ENCODE measurements at regions not wholly inside any gene's neighbourhood (a gene's known extent, or its start where the extent isn't known, plus 50 kb on each side); places are given as distances from the start of the nearest gene placed in this dataset.
"Not testable (repeated sequence)": the region's sequence is repeated elsewhere in the genome, so short reads cannot be mapped to it uniquely, and the experiment has no call there.

- no peaks in the 10 kb centered on the region for H3K4me1 ChIP-seq (ENCODE audit: control extremely low read depth in 1 of 4, control insufficient read depth in 4 of 4, insufficient read depth in 4 of 4, low read length in 3 of 4)
- ChIA-PET CTCF (interaction anchor here (0.6 kb wide), 1 partner anchor 1035 kb away, joined by 3 read pairs; no protein-coding TSS in a partner anchor), POLR2A (no interaction called here)
- no peaks in the 10 kb centered on the region for H3K9me3 ChIP-seq (ENCODE audit: control extremely low read depth in 1 of 5, control insufficient read depth in 4 of 5, insufficient read depth in 2 of 5, low read depth in 1 of 5, low read length in 4 of 5)
- H3K27ac ChIP-seq (ENCODE audit: insufficient read depth in 1 of 2, low read depth in 1 of 2, low read length in 2 of 2, poor library complexity in 1 of 2, severe bottlenecking in 2 of 2) = no peak overlapping the region
- H3K36me3 ChIP-seq (ENCODE audit: control insufficient read depth in 4 of 4, insufficient read depth in 4 of 4, low read length in 3 of 4) = no peaks in the 10 kb centered on the region
- H3K27me3 ChIP-seq (replicated peaks in 2 of 5; ENCODE audit: control insufficient read depth in 4 of 5, insufficient read depth in 5 of 5, low read length in 4 of 5) = no peaks in the 10 kb centered on the region
- no peak overlapping the region for H3K4me3 ChIP-seq (ENCODE audit: control insufficient read depth in 1 of 7, extremely low read depth in 1 of 7, insufficient read depth in 4 of 7, low read depth in 2 of 7, low read length in 6 of 7)
- 100% methylated on average over 2 of the region's 3 CpGs for WGBS (ENCODE audit: insufficient coverage)
- DNase-seq = no peak
Measured at GRCh38 chr2:138298900-138299299, 202.7 kb upstream of the SPOPL start.

GRCh38 chr2:138306626-138307025 lies 194.9 kb upstream of the SPOPL start:
- CTCF ChIA-PET = no interaction called here

DNA sequence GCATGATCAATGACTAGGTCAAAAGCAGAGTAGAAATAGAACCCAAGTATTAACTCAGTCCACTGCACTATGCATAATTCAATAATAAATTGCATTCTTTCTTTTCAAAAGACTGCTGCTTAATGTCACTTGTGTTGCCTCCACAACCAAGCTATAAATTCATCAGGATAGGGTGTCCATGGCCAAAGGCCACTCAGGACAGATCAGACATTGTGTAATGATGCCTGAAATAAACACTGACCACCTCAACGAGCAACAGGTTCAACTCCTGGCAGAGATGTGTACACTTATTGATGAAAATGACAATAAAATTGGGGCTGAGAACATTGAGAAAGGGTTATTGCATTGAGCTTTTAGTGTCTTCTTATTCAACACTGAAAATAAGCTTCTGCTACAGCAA lies 194.5 kb upstream of the SPOPL start:
- 100% methylated on average over 1 of the region's 1 CpG for WGBS (ENCODE audit: insufficient coverage)
- no peaks in the 10 kb centered on the region for H3K36me3 ChIP-seq (ENCODE audit: control insufficient read depth in 4 of 4, insufficient read depth in 4 of 4, low read length in 3 of 4)
- no peaks in the 10 kb centered on the region for H3K27me3 ChIP-seq (replicated peaks in 2 of 5; ENCODE audit: control insufficient read depth in 4 of 5, insufficient read depth in 5 of 5, low read length in 4 of 5)
- H3K9me3 ChIP-seq (ENCODE audit: control extremely low read depth in 1 of 5, control insufficient read depth in 4 of 5, insufficient read depth in 2 of 5, low read depth in 1 of 5, low read length in 4 of 5) = no peaks in the 10 kb centered on the region
- POLR2A ChIA-PET = no interaction called here
- H3K4me1 ChIP-seq (ENCODE audit: control extremely low read depth in 1 of 4, control insufficient read depth in 4 of 4, insufficient read depth in 4 of 4, low read length in 3 of 4) = no peaks in the 10 kb centered on the region
- DNase-seq = no peak
- CTCF ChIA-PET = no interaction called here
- H3K4me3 ChIP-seq (ENCODE audit: control insufficient read depth in 1 of 7, extremely low read depth in 1 of 7, insufficient read depth in 4 of 7, low read depth in 2 of 7, low read length in 6 of 7) = no peak overlapping the region
- no peak overlapping the region for H3K27ac ChIP-seq (ENCODE audit: insufficient read depth in 1 of 2, low read depth in 1 of 2, low read length in 2 of 2, poor library complexity in 1 of 2, severe bottlenecking in 2 of 2)

More at GRCh38 chr2:138306626-138307025, 194.9 kb upstream of the SPOPL start:
- Histone ChIP-seq H3K36me3 (ENCODE audit: control insufficient read depth in 4 of 4, insufficient read depth in 4 of 4, low read length in 3 of 4) (no peaks in the 10 kb centered on the region), H3K4me1 (ENCODE audit: control extremely low read depth in 1 of 4, control insufficient read depth in 4 of 4, insufficient read depth in 4 of 4, low read length in 3 of 4) (no peaks in the 10 kb centered on the region), H3K27me3 (replicated peaks in 2 of 5; ENCODE audit: control insufficient read depth in 4 of 5, insufficient read depth in 5 of 5, low read length in 4 of 5) (no peaks in the 10 kb centered on the region), H3K4me3 (ENCODE audit: control insufficient read depth in 1 of 7, extremely low read depth in 1 of 7, insufficient read depth in 4 of 7, low read depth in 2 of 7, low read length in 6 of 7) (no peak overlapping the region), H3K9me3 (ENCODE audit: control extremely low read depth in 1 of 5, control insufficient read depth in 4 of 5, insufficient read depth in 2 of 5, low read depth in 1 of 5, low read length in 4 of 5) (no peaks in the 10 kb centered on the region), H3K27ac (ENCODE audit: insufficient read depth in 1 of 2, low read depth in 1 of 2, low read length in 2 of 2, poor library complexity in 1 of 2, severe bottlenecking in 2 of 2) (no peak overlapping the region)
- no peak for DNase-seq
- no CpG with 5 or more reads among the region's 3 CpGs for WGBS (ENCODE audit: insufficient coverage)
- POLR2A ChIA-PET = no interaction called here

DNA sequence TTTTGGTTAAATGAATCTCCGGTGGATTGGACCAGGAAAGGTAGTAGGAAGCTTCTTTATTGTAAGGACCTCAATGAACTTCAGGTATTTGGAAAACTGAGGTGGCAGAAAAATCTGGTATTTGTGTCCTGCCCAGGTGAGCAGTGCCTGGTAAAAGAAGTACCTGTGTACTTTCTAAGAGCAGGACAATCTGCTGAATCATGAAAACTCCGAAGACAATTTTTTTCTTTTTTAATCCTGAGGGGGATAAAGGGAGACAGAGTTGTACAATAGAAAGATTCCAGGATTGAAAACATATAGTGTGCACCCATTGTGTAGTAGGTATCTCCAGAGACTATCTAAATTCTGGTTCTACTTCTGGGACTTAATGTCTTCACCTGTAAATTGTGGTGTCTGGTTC lies 191.8 kb upstream of the SPOPL start:
- Histone ChIP-seq H3K27ac (ENCODE audit: insufficient read depth in 1 of 2, low read depth in 1 of 2, low read length in 2 of 2, poor library complexity in 1 of 2, severe bottlenecking in 2 of 2) (no peak overlapping the region), H3K27me3 (replicated peaks in 2 of 5; ENCODE audit: control insufficient read depth in 4 of 5, insufficient read depth in 5 of 5, low read length in 4 of 5) (no peaks in the 10 kb centered on the region), H3K36me3 (ENCODE audit: control insufficient read depth in 4 of 4, insufficient read depth in 4 of 4, low read length in 3 of 4) (no peaks in the 10 kb centered on the region), H3K4me3 (ENCODE audit: control insufficient read depth in 1 of 7, extremely low read depth in 1 of 7, insufficient read depth in 4 of 7, low read depth in 2 of 7, low read length in 6 of 7) (no peak overlapping the region), H3K4me1 (ENCODE audit: control extremely low read depth in 1 of 4, control insufficient read depth in 4 of 4, insufficient read depth in 4 of 4, low read length in 3 of 4) (no peaks in the 10 kb centered on the region), H3K9me3 (ENCODE audit: control extremely low read depth in 1 of 5, control insufficient read depth in 4 of 5, insufficient read depth in 2 of 5, low read depth in 1 of 5, low read length in 4 of 5) (no peaks in the 10 kb centered on the region)
- 100% methylated on average over 2 of the region's 2 CpGs for WGBS (ENCODE audit: insufficient coverage)
- ChIA-PET POLR2A (no interaction called here), CTCF (no interaction called here)
- no peak for DNase-seq

DNA sequence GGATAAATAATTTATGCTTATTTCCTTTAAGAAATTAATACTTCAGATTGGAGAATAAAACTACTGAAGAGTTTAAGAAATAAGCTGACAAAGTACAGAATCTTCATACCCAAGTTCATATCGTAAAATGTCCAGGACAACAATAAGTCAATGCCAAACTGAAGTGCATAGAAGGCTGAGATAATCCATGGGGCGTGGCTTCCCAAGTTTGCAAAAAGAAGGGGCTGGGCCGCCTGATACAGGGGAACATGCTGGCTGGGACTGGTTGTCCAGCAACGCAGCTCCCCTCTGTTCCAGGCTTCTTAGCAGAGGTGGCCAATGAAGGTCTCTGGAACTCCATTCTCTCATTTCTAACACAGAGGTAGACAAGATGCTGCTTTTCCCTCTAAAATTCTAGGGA lies 189.5 kb upstream of the SPOPL start:
- CTCF ChIA-PET = no interaction called here
- POLR2A ChIA-PET = no interaction called here
- DNase-seq = no peak
- no peak overlapping the region for H3K27ac ChIP-seq (ENCODE audit: insufficient read depth in 1 of 2, low read depth in 1 of 2, low read length in 2 of 2, poor library complexity in 1 of 2, severe bottlenecking in 2 of 2)
- H3K36me3 ChIP-seq (ENCODE audit: control insufficient read depth in 4 of 4, insufficient read depth in 4 of 4, low read length in 3 of 4) = no peaks in the 10 kb centered on the region
- no peaks in the 10 kb centered on the region for H3K27me3 ChIP-seq (replicated peaks in 2 of 5; ENCODE audit: control insufficient read depth in 4 of 5, insufficient read depth in 5 of 5, low read length in 4 of 5)
- H3K4me1 ChIP-seq (ENCODE audit: control extremely low read depth in 1 of 4, control insufficient read depth in 4 of 4, insufficient read depth in 4 of 4, low read length in 3 of 4) = no peaks in the 10 kb centered on the region
- H3K9me3 ChIP-seq (ENCODE audit: control extremely low read depth in 1 of 5, control insufficient read depth in 4 of 5, insufficient read depth in 2 of 5, low read depth in 1 of 5, low read length in 4 of 5) = peaks cover 0 to 5% (median 0%) of the 10 kb centered on the region in 5 experiments
- no peak overlapping the region for H3K4me3 ChIP-seq (ENCODE audit: control insufficient read depth in 1 of 7, extremely low read depth in 1 of 7, insufficient read depth in 4 of 7, low read depth in 2 of 7, low read length in 6 of 7)
- WGBS (ENCODE audit: insufficient coverage) = 100% methylated on average over 2 of the region's 4 CpGs

DNA sequence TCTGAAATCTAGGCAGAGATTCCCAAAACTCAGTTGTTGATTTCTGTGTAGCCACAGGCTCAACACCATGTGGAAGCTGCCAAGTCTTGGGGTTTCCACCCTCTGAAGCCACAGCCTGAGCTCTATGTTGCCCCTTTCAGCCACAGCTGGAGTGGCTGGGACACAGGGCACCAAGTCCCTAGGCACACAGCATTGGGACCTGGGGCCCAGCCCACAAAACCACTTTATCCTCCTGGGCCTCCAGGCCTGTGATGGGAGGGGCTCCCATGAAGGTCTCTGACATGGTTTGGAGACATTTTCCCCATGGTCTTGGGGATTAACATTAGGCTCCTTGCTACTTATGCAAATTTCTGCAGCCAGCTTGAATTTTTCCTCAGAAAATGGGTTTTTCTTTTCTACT lies 186.0 kb upstream of the SPOPL start:
- CTCF ChIA-PET; H3K27me3 ChIP-seq (replicated peaks in 2 of 5; ENCODE audit: control insufficient read depth in 4 of 5, insufficient read depth in 5 of 5, low read length in 4 of 5); POLR2A ChIA-PET; H3K9me3 ChIP-seq (ENCODE audit: control extremely low read depth in 1 of 5, control insufficient read depth in 4 of 5, insufficient read depth in 2 of 5, low read depth in 1 of 5, low read length in 4 of 5); H3K4me1 ChIP-seq (ENCODE audit: control extremely low read depth in 1 of 4, control insufficient read depth in 4 of 4, insufficient read depth in 4 of 4, low read length in 3 of 4); H3K27ac ChIP-seq (ENCODE audit: insufficient read depth in 1 of 2, low read depth in 1 of 2, low read length in 2 of 2, poor library complexity in 1 of 2, severe bottlenecking in 2 of 2); DNase-seq; H3K4me3 ChIP-seq (ENCODE audit: control insufficient read depth in 1 of 7, extremely low read depth in 1 of 7, insufficient read depth in 4 of 7, low read depth in 2 of 7, low read length in 6 of 7); H3K36me3 ChIP-seq (ENCODE audit: control insufficient read depth in 4 of 4, insufficient read depth in 4 of 4, low read length in 3 of 4): not testable (repeated sequence)

DNA sequence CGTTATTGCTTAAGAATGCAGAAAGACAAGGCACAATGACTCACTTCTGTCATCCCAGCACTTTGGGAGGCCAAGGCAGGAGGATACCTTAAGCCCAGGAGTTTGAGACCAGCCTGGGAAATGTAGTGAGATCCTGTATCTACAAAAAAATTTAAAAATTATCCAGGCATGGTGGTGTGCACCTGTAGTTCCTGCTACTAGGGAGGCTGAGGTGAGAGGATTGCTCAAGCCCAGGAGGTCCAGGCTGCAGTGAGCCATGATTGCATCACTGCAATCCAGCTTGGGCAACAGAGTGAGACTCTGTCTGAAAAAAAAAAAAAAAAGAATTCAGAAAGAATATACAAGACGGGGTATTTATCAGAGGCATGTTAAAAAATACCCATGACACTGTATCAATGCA lies 182.0 kb upstream of the SPOPL start:
- ChIA-PET POLR2A (no interaction called here), CTCF (no interaction called here)
- 58% methylated on average over 2 of the region's 2 CpGs for WGBS (ENCODE audit: insufficient coverage)
- no peaks in the 10 kb centered on the region for H3K4me1 ChIP-seq (ENCODE audit: control extremely low read depth in 1 of 4, control insufficient read depth in 4 of 4, insufficient read depth in 4 of 4, low read length in 3 of 4)
- H3K4me3 ChIP-seq (ENCODE audit: control insufficient read depth in 1 of 7, extremely low read depth in 1 of 7, insufficient read depth in 4 of 7, low read depth in 2 of 7, low read length in 6 of 7) = no peak overlapping the region
- DNase-seq = no peak
- H3K27me3 ChIP-seq (replicated peaks in 2 of 5; ENCODE audit: control insufficient read depth in 4 of 5, insufficient read depth in 5 of 5, low read length in 4 of 5) = no peaks in the 10 kb centered on the region
- H3K27ac ChIP-seq (ENCODE audit: insufficient read depth in 1 of 2, low read depth in 1 of 2, low read length in 2 of 2, poor library complexity in 1 of 2, severe bottlenecking in 2 of 2) = no peak overlapping the region
- peaks cover 0 to 5% (median 0%) of the 10 kb centered on the region in 5 experiments for H3K9me3 ChIP-seq (ENCODE audit: control extremely low read depth in 1 of 5, control insufficient read depth in 4 of 5, insufficient read depth in 2 of 5, low read depth in 1 of 5, low read length in 4 of 5)
- no peaks in the 10 kb centered on the region for H3K36me3 ChIP-seq (ENCODE audit: control insufficient read depth in 4 of 4, insufficient read depth in 4 of 4, low read length in 3 of 4)

GRCh38 chr2:138321458-138321857 lies 180.1 kb upstream of the SPOPL start:
- Histone ChIP-seq H3K27ac (ENCODE audit: insufficient read depth in 1 of 2, low read depth in 1 of 2, low read length in 2 of 2, poor library complexity in 1 of 2, severe bottlenecking in 2 of 2) (no peak overlapping the region), H3K27me3 (replicated peaks in 2 of 5; ENCODE audit: control insufficient read depth in 4 of 5, insufficient read depth in 5 of 5, low read length in 4 of 5) (no peaks in the 10 kb centered on the region)

More at GRCh38 chr2:138321458-138321857, 180.1 kb upstream of the SPOPL start:
- Histone ChIP-seq H3K4me3 (ENCODE audit: control insufficient read depth in 1 of 7, extremely low read depth in 1 of 7, insufficient read depth in 4 of 7, low read depth in 2 of 7, low read length in 6 of 7) (no peak overlapping the region), H3K4me1 (ENCODE audit: control extremely low read depth in 1 of 4, control insufficient read depth in 4 of 4, insufficient read depth in 4 of 4, low read length in 3 of 4) (no peaks in the 10 kb centered on the region), H3K36me3 (ENCODE audit: control insufficient read depth in 4 of 4, insufficient read depth in 4 of 4, low read length in 3 of 4) (no peaks in the 10 kb centered on the region), H3K9me3 (ENCODE audit: control extremely low read depth in 1 of 5, control insufficient read depth in 4 of 5, insufficient read depth in 2 of 5, low read depth in 1 of 5, low read length in 4 of 5) (no peaks in the 10 kb centered on the region)
- DNase-seq = no peak
- POLR2A ChIA-PET = no interaction called here
- CTCF ChIA-PET = no interaction called here
- WGBS (ENCODE audit: insufficient coverage) = no CpG with 5 or more reads among the region's 2 CpGs
